GM23338 (cell line): ENCODE measurements at regions not wholly inside any gene's neighbourhood (a gene's known extent, or its start where the extent isn't known, plus 50 kb on each side); places are given as distances from the start of the nearest gene placed in this dataset.

ENCODE experiments used
- CREB1 ChIP-seq: fragments of 250-450 bp; sonication (Bioruptor Pico); IDR thresholded peaks from 2 replicates; pipeline ENCODE4 v1.5.0; 2020; ENCODE audit warnings: low read depth, mild to moderate bottlenecking, moderate library complexity
- EZH2 ChIP-seq: fragments of 200-600 bp; sonication (generic); IDR thresholded peaks from one replicate; pipeline ENCODE4 v1.8.0; 2017; ENCODE audit warnings: antibody characterized with exemption, mild to moderate bottlenecking, low read depth; ENCODE audit not compliant: unreplicated experiment
- EZH2phosphoT487 ChIP-seq: fragments of 200-600 bp; sonication (generic); IDR thresholded peaks from one replicate; pipeline ENCODE4 v1.8.1; 2018; ENCODE audit warnings: antibody characterized with exemption; ENCODE audit not compliant: unreplicated experiment
- JUNB ChIP-seq: IDR thresholded peaks from one replicate; pipeline ENCODE4 v1.6.1; 2016; ENCODE audit warnings: antibody characterized with exemption; ENCODE audit not compliant: unreplicated experiment
- POLR2AphosphoS5 ChIP-seq: IDR thresholded peaks from 2 replicates; pipeline ENCODE4 v1.6.1; 2016; ENCODE audit warnings: antibody characterized with exemption, low read depth
- STAT1 ChIP-seq: IDR thresholded peaks from one replicate; pipeline ENCODE4 v1.6.1; 2016; ENCODE audit warnings: antibody characterized with exemption; ENCODE audit not compliant: unreplicated experiment
- TF ChIP-seq, protein P1 (sequence below), 2 experiments: fragments of 200-600 bp in 1 of 2; sonication (generic) in 1 of 2; conservative IDR thresholded peaks; 2 replicates each; pipeline versions ENCODE4 v1.5.1 to v1.6.1; 2016 to 2017; ENCODE audit warnings: antibody characterized with exemption in 2 of 2, low read depth in 2 of 2, mild to moderate bottlenecking in 2 of 2, moderate library complexity in 1 of 2
- TF ChIP-seq, protein P2 (sequence below): IDR thresholded peaks from 2 replicates; pipeline ENCODE4 v1.6.1; 2016; ENCODE audit warnings: antibody characterized with exemption
- TF ChIP-seq, protein P3 (sequence below): IDR thresholded peaks from one replicate; pipeline ENCODE4 v1.6.1; 2018; ENCODE audit warnings: antibody characterized with exemption; ENCODE audit not compliant: unreplicated experiment

DNA sequence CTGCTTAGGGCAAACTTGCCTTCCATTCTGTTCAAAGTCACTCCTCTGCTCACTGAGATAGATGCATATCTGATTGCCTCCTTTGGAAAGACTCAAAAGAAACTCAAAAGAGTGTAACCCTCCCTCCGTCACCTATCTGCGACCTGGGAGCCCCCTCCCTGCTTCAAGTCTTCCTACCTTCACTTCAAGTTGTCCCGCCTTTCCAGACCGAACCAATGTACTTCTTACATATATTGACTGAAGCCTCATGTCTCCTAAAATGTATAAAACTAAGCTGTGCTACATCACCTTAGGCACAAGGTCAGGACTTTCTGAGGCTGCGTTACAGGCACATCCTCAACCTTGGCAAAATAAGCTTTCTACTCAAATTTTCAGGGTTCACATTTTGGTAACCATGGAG, 77.4 kb upstream of the C1GALT1 start:
- TF ChIP-seq, protein P1, sequence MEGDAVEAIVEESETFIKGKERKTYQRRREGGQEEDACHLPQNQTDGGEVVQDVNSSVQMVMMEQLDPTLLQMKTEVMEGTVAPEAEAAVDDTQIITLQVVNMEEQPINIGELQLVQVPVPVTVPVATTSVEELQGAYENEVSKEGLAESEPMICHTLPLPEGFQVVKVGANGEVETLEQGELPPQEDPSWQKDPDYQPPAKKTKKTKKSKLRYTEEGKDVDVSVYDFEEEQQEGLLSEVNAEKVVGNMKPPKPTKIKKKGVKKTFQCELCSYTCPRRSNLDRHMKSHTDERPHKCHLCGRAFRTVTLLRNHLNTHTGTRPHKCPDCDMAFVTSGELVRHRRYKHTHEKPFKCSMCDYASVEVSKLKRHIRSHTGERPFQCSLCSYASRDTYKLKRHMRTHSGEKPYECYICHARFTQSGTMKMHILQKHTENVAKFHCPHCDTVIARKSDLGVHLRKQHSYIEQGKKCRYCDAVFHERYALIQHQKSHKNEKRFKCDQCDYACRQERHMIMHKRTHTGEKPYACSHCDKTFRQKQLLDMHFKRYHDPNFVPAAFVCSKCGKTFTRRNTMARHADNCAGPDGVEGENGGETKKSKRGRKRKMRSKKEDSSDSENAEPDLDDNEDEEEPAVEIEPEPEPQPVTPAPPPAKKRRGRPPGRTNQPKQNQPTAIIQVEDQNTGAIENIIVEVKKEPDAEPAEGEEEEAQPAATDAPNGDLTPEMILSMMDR (conservative IDR thresholded peaks at IDR 0.05; ENCODE audit: low read depth in 2 of 2) = no peak
- TF ChIP-seq EZH2 = no peak
- no peak for TF ChIP-seq POLR2AphosphoS5
- no peak for TF ChIP-seq JUNB
- no peak for TF ChIP-seq STAT1
- TF ChIP-seq EZH2phosphoT487 = no peak
- TF ChIP-seq, protein P2, sequence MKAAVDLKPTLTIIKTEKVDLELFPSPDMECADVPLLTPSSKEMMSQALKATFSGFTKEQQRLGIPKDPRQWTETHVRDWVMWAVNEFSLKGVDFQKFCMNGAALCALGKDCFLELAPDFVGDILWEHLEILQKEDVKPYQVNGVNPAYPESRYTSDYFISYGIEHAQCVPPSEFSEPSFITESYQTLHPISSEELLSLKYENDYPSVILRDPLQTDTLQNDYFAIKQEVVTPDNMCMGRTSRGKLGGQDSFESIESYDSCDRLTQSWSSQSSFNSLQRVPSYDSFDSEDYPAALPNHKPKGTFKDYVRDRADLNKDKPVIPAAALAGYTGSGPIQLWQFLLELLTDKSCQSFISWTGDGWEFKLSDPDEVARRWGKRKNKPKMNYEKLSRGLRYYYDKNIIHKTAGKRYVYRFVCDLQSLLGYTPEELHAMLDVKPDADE = no peak
- TF ChIP-seq, protein P3, sequence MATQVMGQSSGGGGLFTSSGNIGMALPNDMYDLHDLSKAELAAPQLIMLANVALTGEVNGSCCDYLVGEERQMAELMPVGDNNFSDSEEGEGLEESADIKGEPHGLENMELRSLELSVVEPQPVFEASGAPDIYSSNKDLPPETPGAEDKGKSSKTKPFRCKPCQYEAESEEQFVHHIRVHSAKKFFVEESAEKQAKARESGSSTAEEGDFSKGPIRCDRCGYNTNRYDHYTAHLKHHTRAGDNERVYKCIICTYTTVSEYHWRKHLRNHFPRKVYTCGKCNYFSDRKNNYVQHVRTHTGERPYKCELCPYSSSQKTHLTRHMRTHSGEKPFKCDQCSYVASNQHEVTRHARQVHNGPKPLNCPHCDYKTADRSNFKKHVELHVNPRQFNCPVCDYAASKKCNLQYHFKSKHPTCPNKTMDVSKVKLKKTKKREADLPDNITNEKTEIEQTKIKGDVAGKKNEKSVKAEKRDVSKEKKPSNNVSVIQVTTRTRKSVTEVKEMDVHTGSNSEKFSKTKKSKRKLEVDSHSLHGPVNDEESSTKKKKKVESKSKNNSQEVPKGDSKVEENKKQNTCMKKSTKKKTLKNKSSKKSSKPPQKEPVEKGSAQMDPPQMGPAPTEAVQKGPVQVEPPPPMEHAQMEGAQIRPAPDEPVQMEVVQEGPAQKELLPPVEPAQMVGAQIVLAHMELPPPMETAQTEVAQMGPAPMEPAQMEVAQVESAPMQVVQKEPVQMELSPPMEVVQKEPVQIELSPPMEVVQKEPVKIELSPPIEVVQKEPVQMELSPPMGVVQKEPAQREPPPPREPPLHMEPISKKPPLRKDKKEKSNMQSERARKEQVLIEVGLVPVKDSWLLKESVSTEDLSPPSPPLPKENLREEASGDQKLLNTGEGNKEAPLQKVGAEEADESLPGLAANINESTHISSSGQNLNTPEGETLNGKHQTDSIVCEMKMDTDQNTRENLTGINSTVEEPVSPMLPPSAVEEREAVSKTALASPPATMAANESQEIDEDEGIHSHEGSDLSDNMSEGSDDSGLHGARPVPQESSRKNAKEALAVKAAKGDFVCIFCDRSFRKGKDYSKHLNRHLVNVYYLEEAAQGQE = no peak
- TF ChIP-seq CREB1 = no peak
